ENCODE measurements at regions not wholly inside any gene's neighbourhood (a gene's known extent, or its start where the extent isn't known, plus 50 kb on each side); places are given as distances from the start of the nearest gene placed in this dataset.

- ATAC-seq (ENCODE audit: low read depth), result no peak
- DNase-seq, result no peak
- Mint-ChIP-seq H3K27ac (no peak overlapping the region), H3K9me3 (no peaks in the 10 kb centered on the region), H3K4me1 (no peaks in the 10 kb centered on the region), H3K4me3 (no peak overlapping the region), H3K36me3 (no peaks in the 10 kb centered on the region), H3K27me3 (no peaks in the 10 kb centered on the region)
- POLR2A ChIA-PET, result no interaction called here
Observed at GRCh38 chr2:123917241-123917640, 107.8 kb upstream of the CNTNAP5 start.

- ATAC-seq (ENCODE audit: low read depth), result no peak
- peaks cover 6% of the 10 kb centered on the region for H3K9me3 Mint-ChIP-seq
- no peaks in the 10 kb centered on the region for H3K36me3 Mint-ChIP-seq
Observed at GRCh38 chr2:123928358-123928757, 96.7 kb upstream of the CNTNAP5 start.

GRCh38 chr2:123935405-123935804 is 89.7 kb upstream of the CNTNAP5 start:
- Mint-ChIP-seq H3K36me3 (no peaks in the 10 kb centered on the region), H3K27me3 (no peaks in the 10 kb centered on the region), H3K4me3 (no peak overlapping the region), H3K4me1 (no peaks in the 10 kb centered on the region), H3K27ac (no peak overlapping the region), H3K9me3 (peaks cover 6% of the 10 kb centered on the region)
- POLR2A ChIA-PET, result no interaction called here
- ATAC-seq (ENCODE audit: low read depth) (no peak), DNase-seq (no peak)

More at GRCh38 chr2:123928358-123928757, 96.7 kb upstream of the CNTNAP5 start:
- Mint-ChIP-seq H3K27me3 (no peaks in the 10 kb centered on the region), H3K4me1 (no peaks in the 10 kb centered on the region), H3K27ac (no peak overlapping the region), H3K4me3 (no peak overlapping the region)
- POLR2A ChIA-PET, result no interaction called here
- DNase-seq, result no peak

GRCh38 chr2:123953846-123954245 is 71.2 kb upstream of the CNTNAP5 start:
- no peak overlapping the region for H3K27ac Mint-ChIP-seq
- H3K27me3 Mint-ChIP-seq, result no peaks in the 10 kb centered on the region
- POLR2A ChIA-PET, result no interaction called here
- DNase-seq (no peak), ATAC-seq (ENCODE audit: low read depth) (no peak)
- peaks cover 4% of the 10 kb centered on the region for H3K9me3 Mint-ChIP-seq
- no peaks in the 10 kb centered on the region for H3K4me1 Mint-ChIP-seq
- H3K4me3 Mint-ChIP-seq, result no peak overlapping the region
- no peaks in the 10 kb centered on the region for H3K36me3 Mint-ChIP-seq

GRCh38 chr2:123958011-123958410 is 67.1 kb upstream of the CNTNAP5 start:
- no peak overlapping the region for H3K27ac Mint-ChIP-seq
- POLR2A ChIA-PET, result no interaction called here
- ATAC-seq (ENCODE audit: low read depth) (no peak), DNase-seq (no peak)
- no peaks in the 10 kb centered on the region for H3K27me3 Mint-ChIP-seq
- no peak overlapping the region for H3K4me3 Mint-ChIP-seq
- H3K36me3 Mint-ChIP-seq, result no peaks in the 10 kb centered on the region
- no peaks in the 10 kb centered on the region for H3K4me1 Mint-ChIP-seq
- H3K9me3 Mint-ChIP-seq, result peaks cover 1% of the 10 kb centered on the region

- H3K27me3 Mint-ChIP-seq, result no peaks in the 10 kb centered on the region
- no peak overlapping the region for H3K27ac Mint-ChIP-seq
- DNase-seq (no peak), ATAC-seq (ENCODE audit: low read depth) (no peak)
- POLR2A ChIA-PET, result no interaction called here
- H3K4me3 Mint-ChIP-seq, result no peak overlapping the region
- no peaks in the 10 kb centered on the region for H3K4me1 Mint-ChIP-seq
- H3K36me3 Mint-ChIP-seq, result no peaks in the 10 kb centered on the region
- H3K9me3 Mint-ChIP-seq, result no peaks in the 10 kb centered on the region
Observed at GRCh38 chr2:123961576-123961975, 63.5 kb upstream of the CNTNAP5 start.

- ATAC-seq (ENCODE audit: low read depth), result no peak
- H3K9me3 Mint-ChIP-seq, result peaks cover 6% of the 10 kb centered on the region
- POLR2A ChIA-PET, result no interaction called here
- no peak overlapping the region for H3K27ac Mint-ChIP-seq
- no peaks in the 10 kb centered on the region for H3K4me1 Mint-ChIP-seq
- H3K27me3 Mint-ChIP-seq, result no peaks in the 10 kb centered on the region
- DNase-seq, result no peak
- no peak overlapping the region for H3K4me3 Mint-ChIP-seq
- no peaks in the 10 kb centered on the region for H3K36me3 Mint-ChIP-seq
Observed at GRCh38 chr2:123971564-123972318, 53.3 kb upstream of the CNTNAP5 start.
